WTC11 (cell line): ENCODE measurements at regions not wholly inside any gene's neighbourhood (a gene's known extent, or its start where the extent isn't known, plus 50 kb on each side); places are given as distances from the start of the nearest gene placed in this dataset.

ENCODE experiments used
- ATAC-seq: fragments of 200-7000 bp; cut with Tn5 transposase; 2 replicates; pipeline ENCODE4 v1.10.0; 2021; ENCODE audit warnings: mild to moderate bottlenecking, moderate library complexity
- CTCF ChIA-PET: fragments of 300-600 bp; sonication (Branson Sonifier 250); formaldehyde crosslinking; loops from one replicate; lab custom pipeline; 2021; ENCODE audit warnings: antibody characterized with exemption; lab: Charles Lee
- POLR2A ChIA-PET: fragments of 350-600 bp; sonication (Branson Sonifier 250); formaldehyde crosslinking; loops from one replicate; lab custom pipeline; 2021; ENCODE audit warnings: antibody characterized with exemption; lab: Charles Lee
- DNase-seq: peaks from one replicate; pipeline ENCODE4 v3.0.0; 2021; ENCODE audit warnings: low spot score
- H3K27ac Mint-ChIP-seq: 2 replicates; pipeline ENCODE4 v1.8.0; 2021; ENCODE audit warnings: mixed read lengths
- H3K27me3 Mint-ChIP-seq: 2 replicates; pipeline ENCODE4 v1.8.0; 2021; ENCODE audit warnings: low read depth, mild to moderate bottlenecking, moderate library complexity, mixed read lengths
- H3K36me3 Mint-ChIP-seq: 2 replicates; pipeline ENCODE4 v1.8.0; 2021; ENCODE audit warnings: mixed read lengths
- H3K4me1 Mint-ChIP-seq: 2 replicates; pipeline ENCODE4 v1.8.0; 2022; ENCODE audit warnings: mixed read lengths
- H3K4me3 Mint-ChIP-seq: 2 replicates; pipeline ENCODE4 v1.8.0; 2021; ENCODE audit warnings: mild to moderate bottlenecking, moderate library complexity, mixed read lengths
- H3K9me3 Mint-ChIP-seq: 2 replicates; pipeline ENCODE4 v1.8.0; 2021; ENCODE audit warnings: mixed read lengths
- ETV6 ChIP-seq: sonication (generic); formaldehyde crosslinking; IDR thresholded peaks from 2 replicates; pipeline ENCODE4 v1.8.1; 2022; ENCODE audit warnings: mild to moderate bottlenecking, missing genetic modification reagents
- NR2C2 ChIP-seq: sonication (generic); formaldehyde crosslinking; IDR thresholded peaks from 2 replicates; pipeline ENCODE4 v1.8.0; 2022; ENCODE audit warnings: mild to moderate bottlenecking, missing genetic modification reagents
- NR3C1 ChIP-seq: sonication (generic); formaldehyde crosslinking; conservative IDR thresholded peaks from 2 replicates; pipeline ENCODE4 v1.8.1; 2023; ENCODE audit warnings: low read depth, mild to moderate bottlenecking, missing genetic modification reagents
- SMAD4 ChIP-seq: sonication (generic); formaldehyde crosslinking; IDR thresholded peaks from 2 replicates; pipeline ENCODE4 v1.8.0; 2022; ENCODE audit warnings: mild to moderate bottlenecking, missing genetic modification reagents
- TP53 ChIP-seq: sonication (generic); formaldehyde crosslinking; IDR thresholded peaks from 2 replicates; pipeline ENCODE4 v1.8.1; 2023; ENCODE audit warnings: mild to moderate bottlenecking, missing genetic modification reagents
- ZNF423 ChIP-seq: fragments of 250-450 bp; sonication (Bioruptor Pico); IDR thresholded peaks from 2 replicates; pipeline ENCODE4 v2.1.2; 2022; ENCODE audit warnings: mild to moderate bottlenecking, moderate library complexity
- TF ChIP-seq, protein P1 (sequence below): sonication (generic); formaldehyde crosslinking; IDR thresholded peaks from 2 replicates; pipeline ENCODE4 v1.8.1; 2022; ENCODE audit warnings: low read depth, missing genetic modification reagents, borderline replicate concordance
- TF ChIP-seq, protein P2 (sequence below): fragments of 250-450 bp; sonication (Bioruptor Pico); IDR thresholded peaks from 2 replicates; pipeline ENCODE4 v2.1.2; 2022; ENCODE audit warnings: mild to moderate bottlenecking, moderate library complexity
- TF ChIP-seq, protein P3 (sequence below): sonication (generic); formaldehyde crosslinking; conservative IDR thresholded peaks from 2 replicates; pipeline ENCODE4 v1.8.1; 2023; ENCODE audit warnings: mild to moderate bottlenecking, low read depth, missing genetic modification reagents, moderate library complexity
- TF ChIP-seq, protein P4 (sequence below): sonication (generic); formaldehyde crosslinking; IDR thresholded peaks from 2 replicates; pipeline ENCODE4 v1.8.0; 2023; ENCODE audit warnings: missing genetic modification reagents, mild to moderate bottlenecking, borderline replicate concordance
- TF ChIP-seq, protein P5 (sequence below): sonication (generic); formaldehyde crosslinking; IDR thresholded peaks from 2 replicates; pipeline ENCODE4 v1.8.1; 2022; ENCODE audit warnings: low read depth, mild to moderate bottlenecking, moderate library complexity, missing genetic modification reagents, borderline replicate concordance
- TF ChIP-seq, protein P6 (sequence below): sonication (generic); formaldehyde crosslinking; IDR thresholded peaks from 2 replicates; pipeline ENCODE4 v1.8.1; 2022; ENCODE audit warnings: mild to moderate bottlenecking, missing genetic modification reagents, moderate library complexity, borderline replicate concordance
- TF ChIP-seq, protein P7 (sequence below): sonication (generic); formaldehyde crosslinking; IDR thresholded peaks from 2 replicates; pipeline ENCODE4 v1.8.1; 2023; ENCODE audit warnings: mild to moderate bottlenecking, moderate library complexity, missing genetic modification reagents

DNA sequence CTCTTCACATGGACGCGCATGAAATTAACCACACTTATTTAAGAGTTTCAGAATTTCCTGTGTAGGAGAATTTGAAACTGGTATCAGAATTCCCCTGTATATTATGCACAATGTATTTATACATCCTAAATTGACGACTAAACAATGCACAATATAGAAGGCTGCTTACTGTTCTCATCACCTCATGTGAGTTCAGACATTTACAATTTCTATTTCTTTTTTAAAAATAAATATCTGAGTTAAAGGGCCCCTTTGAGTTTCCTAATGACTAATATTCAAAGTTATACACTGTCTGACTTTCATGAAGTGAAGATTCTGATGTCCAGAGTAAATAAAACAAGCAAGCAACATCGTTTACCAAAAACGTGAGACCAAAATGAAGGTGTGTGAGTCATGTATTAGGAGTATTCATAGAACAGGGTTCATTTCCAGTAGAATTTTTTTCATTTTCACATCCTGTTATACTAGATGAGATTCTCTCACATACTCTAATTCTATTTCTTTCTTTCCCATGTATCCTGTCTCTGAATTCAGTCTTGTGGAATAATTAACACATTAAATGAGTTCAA lies 406.2 kb downstream of the NUP35 start (continued):
- TF ChIP-seq, protein P1, sequence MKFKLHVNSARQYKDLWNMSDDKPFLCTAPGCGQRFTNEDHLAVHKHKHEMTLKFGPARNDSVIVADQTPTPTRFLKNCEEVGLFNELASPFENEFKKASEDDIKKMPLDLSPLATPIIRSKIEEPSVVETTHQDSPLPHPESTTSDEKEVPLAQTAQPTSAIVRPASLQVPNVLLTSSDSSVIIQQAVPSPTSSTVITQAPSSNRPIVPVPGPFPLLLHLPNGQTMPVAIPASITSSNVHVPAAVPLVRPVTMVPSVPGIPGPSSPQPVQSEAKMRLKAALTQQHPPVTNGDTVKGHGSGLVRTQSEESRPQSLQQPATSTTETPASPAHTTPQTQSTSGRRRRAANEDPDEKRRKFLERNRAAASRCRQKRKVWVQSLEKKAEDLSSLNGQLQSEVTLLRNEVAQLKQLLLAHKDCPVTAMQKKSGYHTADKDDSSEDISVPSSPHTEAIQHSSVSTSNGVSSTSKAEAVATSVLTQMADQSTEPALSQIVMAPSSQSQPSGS (CRISPR knock-in tag), result no peak
- TF ChIP-seq NR2C2 (CRISPR knock-in tag), result no peak
- TF ChIP-seq NR3C1 (CRISPR knock-in tag), result no peak
- no peak for TF ChIP-seq TP53 (CRISPR knock-in tag)

DNA sequence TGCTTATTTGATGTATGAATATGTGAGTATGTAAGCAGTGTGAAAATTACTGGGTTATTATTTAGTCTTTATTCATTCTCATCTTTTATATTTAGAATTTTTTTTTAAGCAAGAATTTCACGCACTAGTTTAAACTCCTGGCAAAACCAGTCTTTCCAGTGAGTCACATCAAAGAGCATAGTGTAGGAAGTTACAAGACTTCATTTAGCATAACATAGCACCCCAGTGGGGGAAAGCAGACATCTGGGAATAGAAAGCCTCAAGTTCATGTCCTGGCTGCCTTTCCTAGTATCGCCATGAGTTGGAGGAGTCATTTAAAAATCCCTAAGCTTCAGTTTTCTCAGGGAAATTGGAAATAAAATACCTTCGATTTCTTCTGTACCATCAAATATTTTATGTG lies 408.3 kb downstream of the NUP35 start:
- peaks cover 81% of the 10 kb centered on the region for H3K4me1 Mint-ChIP-seq
- H3K27ac Mint-ChIP-seq, result no peak overlapping the region
- H3K36me3 Mint-ChIP-seq, result peaks cover 2% of the 10 kb centered on the region; the same call in 1 of the 2 replicates
- peaks cover 4% of the 10 kb centered on the region for H3K9me3 Mint-ChIP-seq
- H3K27me3 Mint-ChIP-seq, result no peaks in the 10 kb centered on the region
- peak overlapping the region; percentile 50 for H3K4me3 Mint-ChIP-seq
- CTCF ChIA-PET, result interaction anchor here (0.6 kb wide), 1 partner anchor 237 kb away, joined by 3 read pairs; no protein-coding TSS in a partner anchor
- POLR2A ChIA-PET, result no interaction called here
- ATAC-seq (peak; percentile 91), DNase-seq (no peak)
- TF ChIP-seq, protein P2, sequence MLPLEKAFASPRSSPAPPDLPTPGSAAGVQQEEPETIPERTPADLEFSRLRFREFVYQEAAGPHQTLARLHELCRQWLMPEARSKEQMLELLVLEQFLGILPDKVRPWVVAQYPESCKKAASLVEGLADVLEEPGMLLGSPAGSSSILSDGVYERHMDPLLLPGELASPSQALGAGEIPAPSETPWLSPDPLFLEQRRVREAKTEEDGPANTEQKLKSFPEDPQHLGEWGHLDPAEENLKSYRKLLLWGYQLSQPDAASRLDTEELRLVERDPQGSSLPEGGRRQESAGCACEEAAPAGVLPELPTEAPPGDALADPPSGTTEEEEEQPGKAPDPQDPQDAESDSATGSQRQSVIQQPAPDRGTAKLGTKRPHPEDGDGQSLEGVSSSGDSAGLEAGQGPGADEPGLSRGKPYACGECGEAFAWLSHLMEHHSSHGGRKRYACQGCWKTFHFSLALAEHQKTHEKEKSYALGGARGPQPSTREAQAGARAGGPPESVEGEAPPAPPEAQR (CRISPR knock-in tag), result no peak
- 0 out of 2 replicates have a peak, but pooled peaks have one; percentile 11 for TF ChIP-seq ZNF423 (CRISPR knock-in tag)

DNA sequence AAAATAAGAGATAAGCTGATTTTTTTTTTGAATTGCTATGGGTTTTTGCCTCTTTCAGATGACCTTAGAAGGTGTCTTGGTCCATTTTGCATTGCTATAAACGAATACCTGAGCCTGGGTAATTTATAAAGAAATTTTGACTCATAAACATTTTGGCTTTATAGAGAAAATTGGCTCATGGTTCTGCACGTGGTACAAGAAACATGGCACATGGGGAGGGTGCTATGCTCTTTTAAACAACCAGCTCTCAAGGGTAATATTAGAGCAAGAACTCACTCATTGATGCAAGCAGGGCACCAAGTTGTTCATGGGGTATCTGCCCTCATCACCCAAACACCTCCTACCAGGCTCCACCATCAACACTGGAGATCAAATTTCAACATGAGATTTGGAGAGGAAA lies 408.8 kb downstream of the NUP35 start:
- Mint-ChIP-seq H3K9me3 (no peaks in the 10 kb centered on the region), H3K27me3 (no peaks in the 10 kb centered on the region), H3K4me1 (peaks cover 82% of the 10 kb centered on the region), H3K4me3 (peak overlapping the region; percentile 50), H3K36me3 (no peaks in the 10 kb centered on the region), H3K27ac (peak overlapping the region; percentile 78; the same call in 1 of the 2 replicates)
- ATAC-seq, result no peak
- CTCF ChIA-PET, result interaction anchor here (0.6 kb wide), 1 partner anchor 238 kb away, joined by 3 read pairs; no protein-coding TSS in a partner anchor
- DNase-seq, result no peak
- POLR2A ChIA-PET, result no interaction called here
- TF ChIP-seq, protein P1 (CRISPR knock-in tag), result no peak
- TF ChIP-seq, protein P3, sequence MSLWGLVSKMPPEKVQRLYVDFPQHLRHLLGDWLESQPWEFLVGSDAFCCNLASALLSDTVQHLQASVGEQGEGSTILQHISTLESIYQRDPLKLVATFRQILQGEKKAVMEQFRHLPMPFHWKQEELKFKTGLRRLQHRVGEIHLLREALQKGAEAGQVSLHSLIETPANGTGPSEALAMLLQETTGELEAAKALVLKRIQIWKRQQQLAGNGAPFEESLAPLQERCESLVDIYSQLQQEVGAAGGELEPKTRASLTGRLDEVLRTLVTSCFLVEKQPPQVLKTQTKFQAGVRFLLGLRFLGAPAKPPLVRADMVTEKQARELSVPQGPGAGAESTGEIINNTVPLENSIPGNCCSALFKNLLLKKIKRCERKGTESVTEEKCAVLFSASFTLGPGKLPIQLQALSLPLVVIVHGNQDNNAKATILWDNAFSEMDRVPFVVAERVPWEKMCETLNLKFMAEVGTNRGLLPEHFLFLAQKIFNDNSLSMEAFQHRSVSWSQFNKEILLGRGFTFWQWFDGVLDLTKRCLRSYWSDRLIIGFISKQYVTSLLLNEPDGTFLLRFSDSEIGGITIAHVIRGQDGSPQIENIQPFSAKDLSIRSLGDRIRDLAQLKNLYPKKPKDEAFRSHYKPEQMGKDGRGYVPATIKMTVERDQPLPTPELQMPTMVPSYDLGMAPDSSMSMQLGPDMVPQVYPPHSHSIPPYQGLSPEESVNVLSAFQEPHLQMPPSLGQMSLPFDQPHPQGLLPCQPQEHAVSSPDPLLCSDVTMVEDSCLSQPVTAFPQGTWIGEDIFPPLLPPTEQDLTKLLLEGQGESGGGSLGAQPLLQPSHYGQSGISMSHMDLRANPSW (CRISPR knock-in tag), result no peak
- TF ChIP-seq, protein P4, sequence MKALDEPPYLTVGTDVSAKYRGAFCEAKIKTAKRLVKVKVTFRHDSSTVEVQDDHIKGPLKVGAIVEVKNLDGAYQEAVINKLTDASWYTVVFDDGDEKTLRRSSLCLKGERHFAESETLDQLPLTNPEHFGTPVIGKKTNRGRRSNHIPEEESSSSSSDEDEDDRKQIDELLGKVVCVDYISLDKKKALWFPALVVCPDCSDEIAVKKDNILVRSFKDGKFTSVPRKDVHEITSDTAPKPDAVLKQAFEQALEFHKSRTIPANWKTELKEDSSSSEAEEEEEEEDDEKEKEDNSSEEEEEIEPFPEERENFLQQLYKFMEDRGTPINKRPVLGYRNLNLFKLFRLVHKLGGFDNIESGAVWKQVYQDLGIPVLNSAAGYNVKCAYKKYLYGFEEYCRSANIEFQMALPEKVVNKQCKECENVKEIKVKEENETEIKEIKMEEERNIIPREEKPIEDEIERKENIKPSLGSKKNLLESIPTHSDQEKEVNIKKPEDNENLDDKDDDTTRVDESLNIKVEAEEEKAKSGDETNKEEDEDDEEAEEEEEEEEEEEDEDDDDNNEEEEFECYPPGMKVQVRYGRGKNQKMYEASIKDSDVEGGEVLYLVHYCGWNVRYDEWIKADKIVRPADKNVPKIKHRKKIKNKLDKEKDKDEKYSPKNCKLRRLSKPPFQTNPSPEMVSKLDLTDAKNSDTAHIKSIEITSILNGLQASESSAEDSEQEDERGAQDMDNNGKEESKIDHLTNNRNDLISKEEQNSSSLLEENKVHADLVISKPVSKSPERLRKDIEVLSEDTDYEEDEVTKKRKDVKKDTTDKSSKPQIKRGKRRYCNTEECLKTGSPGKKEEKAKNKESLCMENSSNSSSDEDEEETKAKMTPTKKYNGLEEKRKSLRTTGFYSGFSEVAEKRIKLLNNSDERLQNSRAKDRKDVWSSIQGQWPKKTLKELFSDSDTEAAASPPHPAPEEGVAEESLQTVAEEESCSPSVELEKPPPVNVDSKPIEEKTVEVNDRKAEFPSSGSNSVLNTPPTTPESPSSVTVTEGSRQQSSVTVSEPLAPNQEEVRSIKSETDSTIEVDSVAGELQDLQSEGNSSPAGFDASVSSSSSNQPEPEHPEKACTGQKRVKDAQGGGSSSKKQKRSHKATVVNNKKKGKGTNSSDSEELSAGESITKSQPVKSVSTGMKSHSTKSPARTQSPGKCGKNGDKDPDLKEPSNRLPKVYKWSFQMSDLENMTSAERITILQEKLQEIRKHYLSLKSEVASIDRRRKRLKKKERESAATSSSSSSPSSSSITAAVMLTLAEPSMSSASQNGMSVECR (CRISPR knock-in tag), result no peak
- TF ChIP-seq, protein P5, sequence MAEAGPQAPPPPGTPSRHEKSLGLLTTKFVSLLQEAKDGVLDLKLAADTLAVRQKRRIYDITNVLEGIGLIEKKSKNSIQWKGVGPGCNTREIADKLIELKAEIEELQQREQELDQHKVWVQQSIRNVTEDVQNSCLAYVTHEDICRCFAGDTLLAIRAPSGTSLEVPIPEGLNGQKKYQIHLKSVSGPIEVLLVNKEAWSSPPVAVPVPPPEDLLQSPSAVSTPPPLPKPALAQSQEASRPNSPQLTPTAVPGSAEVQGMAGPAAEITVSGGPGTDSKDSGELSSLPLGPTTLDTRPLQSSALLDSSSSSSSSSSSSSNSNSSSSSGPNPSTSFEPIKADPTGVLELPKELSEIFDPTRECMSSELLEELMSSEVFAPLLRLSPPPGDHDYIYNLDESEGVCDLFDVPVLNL (CRISPR knock-in tag), result no peak
- TF ChIP-seq ETV6 (CRISPR knock-in tag) (no peak), SMAD4 (CRISPR knock-in tag) (no peak)
- TF ChIP-seq, protein P6, sequence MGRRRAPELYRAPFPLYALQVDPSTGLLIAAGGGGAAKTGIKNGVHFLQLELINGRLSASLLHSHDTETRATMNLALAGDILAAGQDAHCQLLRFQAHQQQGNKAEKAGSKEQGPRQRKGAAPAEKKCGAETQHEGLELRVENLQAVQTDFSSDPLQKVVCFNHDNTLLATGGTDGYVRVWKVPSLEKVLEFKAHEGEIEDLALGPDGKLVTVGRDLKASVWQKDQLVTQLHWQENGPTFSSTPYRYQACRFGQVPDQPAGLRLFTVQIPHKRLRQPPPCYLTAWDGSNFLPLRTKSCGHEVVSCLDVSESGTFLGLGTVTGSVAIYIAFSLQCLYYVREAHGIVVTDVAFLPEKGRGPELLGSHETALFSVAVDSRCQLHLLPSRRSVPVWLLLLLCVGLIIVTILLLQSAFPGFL (CRISPR knock-in tag), result no peak
- TF ChIP-seq, protein P7, sequence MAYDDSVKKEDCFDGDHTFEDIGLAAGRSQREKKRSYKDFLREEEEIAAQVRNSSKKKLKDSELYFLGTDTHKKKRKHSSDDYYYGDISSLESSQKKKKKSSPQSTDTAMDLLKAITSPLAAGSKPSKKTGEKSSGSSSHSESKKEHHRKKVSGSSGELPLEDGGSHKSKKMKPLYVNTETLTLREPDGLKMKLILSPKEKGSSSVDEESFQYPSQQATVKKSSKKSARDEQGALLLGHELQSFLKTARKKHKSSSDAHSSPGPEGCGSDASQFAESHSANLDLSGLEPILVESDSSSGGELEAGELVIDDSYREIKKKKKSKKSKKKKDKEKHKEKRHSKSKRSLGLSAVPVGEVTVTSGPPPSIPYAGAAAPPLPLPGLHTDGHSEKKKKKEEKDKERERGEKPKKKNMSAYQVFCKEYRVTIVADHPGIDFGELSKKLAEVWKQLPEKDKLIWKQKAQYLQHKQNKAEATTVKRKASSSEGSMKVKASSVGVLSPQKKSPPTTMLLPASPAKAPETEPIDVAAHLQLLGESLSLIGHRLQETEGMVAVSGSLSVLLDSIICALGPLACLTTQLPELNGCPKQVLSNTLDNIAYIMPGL (CRISPR knock-in tag), result no peak
